Breast epithelium (tissue), 3 donors: ENCODE measurements at regions not wholly inside any gene's neighbourhood (a gene's known extent, or its start where the extent isn't known, plus 50 kb on each side); places are given as distances from the start of the nearest gene placed in this dataset.

ENCODE experiments used
- POLR2A ChIP-seq: fragments of 450-650 bp; IDR thresholded peaks from one replicate; pipeline ENCODE4 v1.6.1; 2016; ENCODE audit warnings: antibody characterized with exemption, mild to moderate bottlenecking, moderate library complexity
- POLR2AphosphoS5 ChIP-seq, 3 donors: sonication (generic); formaldehyde crosslinking; IDR thresholded peaks; one replicate each; pipeline ENCODE4 v1.6.1; 2017; ENCODE audit warnings: antibody characterized with exemption in 3 of 3
- TF ChIP-seq, protein P1 (sequence below), 3 donors: fragments of 450-650 bp; IDR thresholded peaks; one replicate each; pipeline ENCODE4 v1.5.1; 2016 to 2017; ENCODE audit warnings: antibody characterized with exemption in 3 of 3, mild to moderate bottlenecking in 3 of 3, moderate library complexity in 3 of 3

DNA sequence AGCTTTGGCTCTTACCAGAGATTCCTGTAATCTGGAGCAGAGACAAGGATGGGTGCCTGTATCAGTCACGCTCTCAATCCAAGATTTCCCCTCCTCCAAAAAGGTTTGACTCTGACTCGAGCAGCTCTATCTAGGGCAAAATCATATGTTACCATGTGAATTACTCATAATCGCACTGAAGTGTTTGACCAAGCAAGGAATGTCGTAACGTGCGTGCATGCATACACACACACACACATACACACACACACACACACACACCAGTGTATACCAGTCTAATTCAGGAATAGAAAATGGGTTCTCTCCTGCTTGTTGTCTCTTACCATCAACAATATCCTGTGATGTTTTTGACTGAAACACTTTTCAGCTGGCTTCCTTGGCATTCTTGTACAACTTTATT lies 835.1 kb downstream of the KCNJ2 start:
- TF ChIP-seq, protein P1, sequence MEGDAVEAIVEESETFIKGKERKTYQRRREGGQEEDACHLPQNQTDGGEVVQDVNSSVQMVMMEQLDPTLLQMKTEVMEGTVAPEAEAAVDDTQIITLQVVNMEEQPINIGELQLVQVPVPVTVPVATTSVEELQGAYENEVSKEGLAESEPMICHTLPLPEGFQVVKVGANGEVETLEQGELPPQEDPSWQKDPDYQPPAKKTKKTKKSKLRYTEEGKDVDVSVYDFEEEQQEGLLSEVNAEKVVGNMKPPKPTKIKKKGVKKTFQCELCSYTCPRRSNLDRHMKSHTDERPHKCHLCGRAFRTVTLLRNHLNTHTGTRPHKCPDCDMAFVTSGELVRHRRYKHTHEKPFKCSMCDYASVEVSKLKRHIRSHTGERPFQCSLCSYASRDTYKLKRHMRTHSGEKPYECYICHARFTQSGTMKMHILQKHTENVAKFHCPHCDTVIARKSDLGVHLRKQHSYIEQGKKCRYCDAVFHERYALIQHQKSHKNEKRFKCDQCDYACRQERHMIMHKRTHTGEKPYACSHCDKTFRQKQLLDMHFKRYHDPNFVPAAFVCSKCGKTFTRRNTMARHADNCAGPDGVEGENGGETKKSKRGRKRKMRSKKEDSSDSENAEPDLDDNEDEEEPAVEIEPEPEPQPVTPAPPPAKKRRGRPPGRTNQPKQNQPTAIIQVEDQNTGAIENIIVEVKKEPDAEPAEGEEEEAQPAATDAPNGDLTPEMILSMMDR (IDR thresholded peaks at IDR 0.05), result no peak
- TF ChIP-seq POLR2A (no peak), POLR2AphosphoS5 (IDR thresholded peaks at IDR 0.05) (no peak)
